Panc1 (cell line): ENCODE measurements at regions not wholly inside any gene's neighbourhood (a gene's known extent, or its start where the extent isn't known, plus 50 kb on each side); places are given as distances from the start of the nearest gene placed in this dataset.

ENCODE experiments used
- ATAC-seq: fragments of 200-7000 bp; cut with Tn5 transposase; 2 replicates; pipeline ENCODE4 v1.9.1; 2020; ENCODE audit warnings: mild to moderate bottlenecking, moderate library complexity
- BruUV-seq: library from RNA; stranded (reverse); fragments of 400-500 nt; replicated peaks from 2 replicates; lab custom pipeline; 2021; lab: Mats Ljungman, UMichigan
- CTCF ChIA-PET: fragments of 300-600 bp; sonication (Branson Sonifier 250); formaldehyde crosslinking; loops from one replicate; lab custom pipeline; 2022; ENCODE audit warnings: antibody characterized with exemption; lab: Charles Lee
- POLR2A ChIA-PET: fragments of 300-600 bp; sonication (Branson Sonifier 250); formaldehyde crosslinking; loops from one replicate; lab custom pipeline; 2022; ENCODE audit warnings: antibody characterized with exemption; lab: Charles Lee
- DNase-seq: peaks from one replicate; pipeline ENCODE4 v3.0.0-alpha.2; 2010; ENCODE audit warnings: low read depth, low spot score
- H3K27ac ChIP-seq: 2 replicates; pipeline ENCODE4 v1.5.1; 2011; ENCODE audit warnings: mild to moderate bottlenecking, low read length, inconsistent platforms
- H3K27me3 ChIP-seq: fragments of 200-500 bp; sonication (Bioruptor generic); 2 replicates; pipeline ENCODE4 v1.6.0; 2014; ENCODE audit warnings: low read length, inconsistent platforms; ENCODE audit not compliant: control insufficient read depth, insufficient read depth
- H3K36me3 ChIP-seq: fragments of 200-500 bp; sonication (Bioruptor generic); 2 replicates; pipeline ENCODE4 v1.5.1; 2014; ENCODE audit warnings: inconsistent platforms, mild to moderate bottlenecking, low read length, moderate library complexity; ENCODE audit not compliant: control insufficient read depth, insufficient read depth
- H3K4me1 ChIP-seq: 2 replicates; pipeline ENCODE4 v1.5.1; 2011; ENCODE audit warnings: inconsistent platforms, mild to moderate bottlenecking, low read length, moderate library complexity; ENCODE audit not compliant: control insufficient read depth, insufficient read depth
- H3K4me3 ChIP-seq, 2 experiments: 2 replicates each; pipeline ENCODE4 v1.5.1; 2011 to 2012; ENCODE audit warnings: low read depth in 2 of 2, low read length in 2 of 2, mild to moderate bottlenecking in 2 of 2, inconsistent platforms in 1 of 2, moderate library complexity in 1 of 2
- H3K9me3 ChIP-seq: fragments of 200-500 bp; sonication (Bioruptor generic); 2 replicates; pipeline ENCODE4 v1.5.1; 2014; ENCODE audit warnings: low read depth, mild to moderate bottlenecking, inconsistent platforms, low read length, moderate library complexity; ENCODE audit not compliant: control insufficient read depth, insufficient read depth
- POLR2AphosphoS5 ChIP-seq: IDR thresholded peaks from 2 replicates; pipeline ENCODE4 v1.6.1; 2012; ENCODE audit warnings: mild to moderate bottlenecking, low read depth, low read length, moderate library complexity
- SIN3A ChIP-seq: IDR thresholded peaks from 2 replicates; pipeline ENCODE4 v1.6.1; 2012; ENCODE audit warnings: low read depth, mild to moderate bottlenecking, low read length, moderate library complexity, borderline replicate concordance; ENCODE audit not compliant: insufficient read depth
- TCF7L2 ChIP-seq: IDR thresholded peaks from 2 replicates; pipeline ENCODE4 v1.6.1; 2011; ENCODE audit warnings: mild to moderate bottlenecking, low read depth, low read length, inconsistent platforms
- in situ Hi-C: cut with HindIII; loops from 2 replicates; pipeline ENCODE4 v1.10.0; 2016; ENCODE audit warnings: low sequenced_read_pairs, low pct_unique_long_range_greater_than_20kb
- intact Hi-C: fragments of 100-400 bp; cut with micrococcal nuclease; formaldehyde crosslinking; loops from one replicate; pipeline ENCODE4 v1.10.0; 2022; ENCODE audit not compliant: unreplicated experiment
- TF ChIP-seq, protein P1 (sequence below), 2 experiments: IDR thresholded peaks; 2 replicates each; pipeline ENCODE4 v1.6.1; 2011 to 2012; ENCODE audit warnings: low read depth in 2 of 2, control low read depth in 1 of 2, low read length in 1 of 2, mild to moderate bottlenecking in 1 of 2, moderate library complexity in 1 of 2; ENCODE audit not compliant: insufficient read depth in 1 of 2
- TF ChIP-seq, protein P2 (sequence below): fragments of 450-650 bp; IDR thresholded peaks from 2 replicates; pipeline ENCODE4 v1.5.1; 2017; ENCODE audit warnings: mild to moderate bottlenecking

DNA sequence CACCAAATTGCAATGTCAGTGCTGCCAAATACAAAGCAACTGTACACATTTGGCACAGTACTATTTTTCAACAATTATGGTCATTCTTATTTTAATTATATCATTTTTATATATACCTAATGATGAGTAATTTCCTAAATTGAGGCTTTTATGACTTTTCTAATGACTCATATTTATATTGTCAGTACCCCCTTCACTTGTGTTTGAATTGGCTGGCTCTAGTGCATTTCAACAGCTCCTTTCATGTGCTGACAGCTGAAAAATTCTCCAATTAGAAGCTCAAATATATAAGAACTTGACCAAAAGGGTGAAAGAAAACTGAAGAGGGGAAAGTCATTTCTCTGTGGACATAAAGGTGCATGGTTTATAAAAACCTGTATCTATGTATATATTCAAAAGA is 263.3 kb downstream of the SLITRK1 start:
- POLR2A ChIA-PET, result no interaction called here
- H3K9me3 ChIP-seq, result no peaks in the 10 kb centered on the region
- intact Hi-C loops, result no loop called here
- TF ChIP-seq, protein P1, sequence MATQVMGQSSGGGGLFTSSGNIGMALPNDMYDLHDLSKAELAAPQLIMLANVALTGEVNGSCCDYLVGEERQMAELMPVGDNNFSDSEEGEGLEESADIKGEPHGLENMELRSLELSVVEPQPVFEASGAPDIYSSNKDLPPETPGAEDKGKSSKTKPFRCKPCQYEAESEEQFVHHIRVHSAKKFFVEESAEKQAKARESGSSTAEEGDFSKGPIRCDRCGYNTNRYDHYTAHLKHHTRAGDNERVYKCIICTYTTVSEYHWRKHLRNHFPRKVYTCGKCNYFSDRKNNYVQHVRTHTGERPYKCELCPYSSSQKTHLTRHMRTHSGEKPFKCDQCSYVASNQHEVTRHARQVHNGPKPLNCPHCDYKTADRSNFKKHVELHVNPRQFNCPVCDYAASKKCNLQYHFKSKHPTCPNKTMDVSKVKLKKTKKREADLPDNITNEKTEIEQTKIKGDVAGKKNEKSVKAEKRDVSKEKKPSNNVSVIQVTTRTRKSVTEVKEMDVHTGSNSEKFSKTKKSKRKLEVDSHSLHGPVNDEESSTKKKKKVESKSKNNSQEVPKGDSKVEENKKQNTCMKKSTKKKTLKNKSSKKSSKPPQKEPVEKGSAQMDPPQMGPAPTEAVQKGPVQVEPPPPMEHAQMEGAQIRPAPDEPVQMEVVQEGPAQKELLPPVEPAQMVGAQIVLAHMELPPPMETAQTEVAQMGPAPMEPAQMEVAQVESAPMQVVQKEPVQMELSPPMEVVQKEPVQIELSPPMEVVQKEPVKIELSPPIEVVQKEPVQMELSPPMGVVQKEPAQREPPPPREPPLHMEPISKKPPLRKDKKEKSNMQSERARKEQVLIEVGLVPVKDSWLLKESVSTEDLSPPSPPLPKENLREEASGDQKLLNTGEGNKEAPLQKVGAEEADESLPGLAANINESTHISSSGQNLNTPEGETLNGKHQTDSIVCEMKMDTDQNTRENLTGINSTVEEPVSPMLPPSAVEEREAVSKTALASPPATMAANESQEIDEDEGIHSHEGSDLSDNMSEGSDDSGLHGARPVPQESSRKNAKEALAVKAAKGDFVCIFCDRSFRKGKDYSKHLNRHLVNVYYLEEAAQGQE (IDR thresholded peaks at IDR 0.05; ENCODE audit: insufficient read depth in 1 of 2, low read depth in 2 of 2, low read length in 1 of 2), result no peak
- TF ChIP-seq POLR2AphosphoS5 (no peak), SIN3A (no peak), TCF7L2 (no peak)
- TF ChIP-seq, protein P2, sequence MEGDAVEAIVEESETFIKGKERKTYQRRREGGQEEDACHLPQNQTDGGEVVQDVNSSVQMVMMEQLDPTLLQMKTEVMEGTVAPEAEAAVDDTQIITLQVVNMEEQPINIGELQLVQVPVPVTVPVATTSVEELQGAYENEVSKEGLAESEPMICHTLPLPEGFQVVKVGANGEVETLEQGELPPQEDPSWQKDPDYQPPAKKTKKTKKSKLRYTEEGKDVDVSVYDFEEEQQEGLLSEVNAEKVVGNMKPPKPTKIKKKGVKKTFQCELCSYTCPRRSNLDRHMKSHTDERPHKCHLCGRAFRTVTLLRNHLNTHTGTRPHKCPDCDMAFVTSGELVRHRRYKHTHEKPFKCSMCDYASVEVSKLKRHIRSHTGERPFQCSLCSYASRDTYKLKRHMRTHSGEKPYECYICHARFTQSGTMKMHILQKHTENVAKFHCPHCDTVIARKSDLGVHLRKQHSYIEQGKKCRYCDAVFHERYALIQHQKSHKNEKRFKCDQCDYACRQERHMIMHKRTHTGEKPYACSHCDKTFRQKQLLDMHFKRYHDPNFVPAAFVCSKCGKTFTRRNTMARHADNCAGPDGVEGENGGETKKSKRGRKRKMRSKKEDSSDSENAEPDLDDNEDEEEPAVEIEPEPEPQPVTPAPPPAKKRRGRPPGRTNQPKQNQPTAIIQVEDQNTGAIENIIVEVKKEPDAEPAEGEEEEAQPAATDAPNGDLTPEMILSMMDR, result no peak
- in situ Hi-C loops, result no loop called here
- CTCF ChIA-PET, result no interaction called here
- ATAC-seq, result no peak
- no peaks in the 10 kb centered on the region for H3K36me3 ChIP-seq
- DNase-seq, result no peak
- BruUV-seq, result no TSS peak
- H3K4me3 ChIP-seq, result no peak overlapping the region
- H3K4me1 ChIP-seq, result no peaks in the 10 kb centered on the region
- H3K27ac ChIP-seq, result no peak overlapping the region
- H3K27me3 ChIP-seq, result no peaks in the 10 kb centered on the region

DNA sequence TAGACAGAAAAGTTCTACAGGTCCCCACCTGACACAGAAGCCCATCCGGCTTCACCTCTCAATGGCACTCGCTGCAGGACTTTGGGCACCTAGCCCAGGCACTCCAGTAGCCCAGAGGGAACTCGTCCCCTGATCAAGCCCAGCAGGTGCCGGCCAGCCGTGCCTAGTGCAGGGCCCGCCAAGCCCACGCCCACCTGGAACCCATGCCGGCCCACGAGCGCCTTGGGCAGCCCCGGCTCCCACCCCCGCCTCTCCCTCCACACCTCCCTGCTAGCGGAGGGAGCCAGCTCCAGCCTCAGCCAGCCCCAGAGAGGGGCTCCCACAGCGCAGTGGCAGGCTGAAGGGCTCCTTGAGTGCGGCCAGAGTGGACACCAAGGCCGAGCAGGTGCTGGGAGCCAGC is 268.8 kb downstream of the SLITRK1 start:
- Histone ChIP-seq H3K4me3 (no peak overlapping the region), H3K27me3 (no peaks in the 10 kb centered on the region), H3K27ac (no peak overlapping the region), H3K4me1 (no peaks in the 10 kb centered on the region), H3K36me3 (no peaks in the 10 kb centered on the region), H3K9me3 (no peaks in the 10 kb centered on the region)
- POLR2A ChIA-PET, result no interaction called here
- DNase-seq, result no peak
- no peak for TF ChIP-seq SIN3A
- no TSS peak for BruUV-seq
- no peak for ATAC-seq
- intact Hi-C loops (no loop called here), in situ Hi-C loops (no loop called here)
- CTCF ChIA-PET, result no interaction called here

DNA sequence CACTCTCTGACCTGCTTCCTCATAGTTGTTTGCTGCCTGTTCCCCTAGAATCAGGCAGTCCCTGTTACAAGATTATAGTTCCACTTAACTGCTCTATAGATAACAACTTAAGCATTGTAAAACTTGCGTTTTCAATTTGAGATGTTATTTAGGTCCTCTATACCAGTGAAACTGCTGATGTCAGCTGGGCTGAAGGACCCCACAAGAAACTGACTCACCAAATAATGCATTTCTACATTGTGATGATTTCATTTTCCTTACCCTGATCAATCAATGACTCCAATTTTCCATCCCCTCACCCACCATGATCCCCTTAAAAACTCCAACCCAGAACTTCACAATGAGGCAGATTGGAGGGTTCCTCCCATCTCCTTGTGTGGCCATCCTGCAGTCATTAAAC is 280.7 kb downstream of the SLITRK1 start:
- in situ Hi-C loops, result no loop called here
- no peak overlapping the region for H3K4me3 ChIP-seq
- no TSS peak for BruUV-seq
- no peaks in the 10 kb centered on the region for H3K4me1 ChIP-seq
- no peaks in the 10 kb centered on the region for H3K36me3 ChIP-seq
- CTCF ChIA-PET, result no interaction called here
- H3K27ac ChIP-seq, result no peak overlapping the region
- TF ChIP-seq, protein P1 (IDR thresholded peaks at IDR 0.05; ENCODE audit: insufficient read depth in 1 of 2, low read depth in 2 of 2, low read length in 1 of 2), result no peak
- TF ChIP-seq TCF7L2 (no peak), POLR2AphosphoS5 (no peak), SIN3A (no peak)
- TF ChIP-seq, protein P2, result no peak
- DNase-seq (no peak), ATAC-seq (no peak)
- no peaks in the 10 kb centered on the region for H3K9me3 ChIP-seq
- no peaks in the 10 kb centered on the region for H3K27me3 ChIP-seq
- POLR2A ChIA-PET, result no interaction called here
- intact Hi-C loops, result no loop called here
